ENCODE measurements at regions not wholly inside any gene's neighbourhood (a gene's known extent, or its start where the extent isn't known, plus 50 kb on each side); places are given as distances from the start of the nearest gene placed in this dataset.

DNA sequence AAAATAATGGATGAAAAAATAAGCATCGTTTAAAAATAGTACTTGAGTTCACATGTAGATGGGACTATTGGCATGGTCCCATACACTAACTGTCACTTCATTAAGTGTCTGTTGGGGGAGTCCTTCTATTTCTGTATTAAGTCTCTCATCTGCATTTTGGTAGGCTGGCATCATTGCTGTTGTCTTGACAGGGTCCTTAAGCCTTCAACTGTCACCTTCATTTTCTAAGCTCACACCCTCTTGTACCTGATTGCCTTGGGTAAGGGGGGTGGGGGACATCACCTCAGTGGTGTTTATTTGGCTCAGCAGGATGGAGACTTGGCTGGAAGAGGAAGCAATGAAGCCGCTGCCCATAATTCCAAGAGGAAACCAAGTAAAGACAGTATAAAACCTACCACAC is 202.0 kb upstream of the VEPH1 start:
- H3K27me3 ChIP-seq, result no peaks in the 10 kb centered on the region
- no peaks in the 10 kb centered on the region for H3K4me1 ChIP-seq
- TF ChIP-seq, protein P1, sequence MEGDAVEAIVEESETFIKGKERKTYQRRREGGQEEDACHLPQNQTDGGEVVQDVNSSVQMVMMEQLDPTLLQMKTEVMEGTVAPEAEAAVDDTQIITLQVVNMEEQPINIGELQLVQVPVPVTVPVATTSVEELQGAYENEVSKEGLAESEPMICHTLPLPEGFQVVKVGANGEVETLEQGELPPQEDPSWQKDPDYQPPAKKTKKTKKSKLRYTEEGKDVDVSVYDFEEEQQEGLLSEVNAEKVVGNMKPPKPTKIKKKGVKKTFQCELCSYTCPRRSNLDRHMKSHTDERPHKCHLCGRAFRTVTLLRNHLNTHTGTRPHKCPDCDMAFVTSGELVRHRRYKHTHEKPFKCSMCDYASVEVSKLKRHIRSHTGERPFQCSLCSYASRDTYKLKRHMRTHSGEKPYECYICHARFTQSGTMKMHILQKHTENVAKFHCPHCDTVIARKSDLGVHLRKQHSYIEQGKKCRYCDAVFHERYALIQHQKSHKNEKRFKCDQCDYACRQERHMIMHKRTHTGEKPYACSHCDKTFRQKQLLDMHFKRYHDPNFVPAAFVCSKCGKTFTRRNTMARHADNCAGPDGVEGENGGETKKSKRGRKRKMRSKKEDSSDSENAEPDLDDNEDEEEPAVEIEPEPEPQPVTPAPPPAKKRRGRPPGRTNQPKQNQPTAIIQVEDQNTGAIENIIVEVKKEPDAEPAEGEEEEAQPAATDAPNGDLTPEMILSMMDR (IDR thresholded peaks at IDR 0.05), result no peak
- no peak for TF ChIP-seq POLR2A (IDR thresholded peaks at IDR 0.05)
- no peaks in the 10 kb centered on the region for H3K9me3 ChIP-seq
- H3K4me3 ChIP-seq, result no peak overlapping the region
- no peaks in the 10 kb centered on the region for H3K36me3 ChIP-seq
- no peak overlapping the region for H3K27ac ChIP-seq
- DNase-seq, result no peak

DNA sequence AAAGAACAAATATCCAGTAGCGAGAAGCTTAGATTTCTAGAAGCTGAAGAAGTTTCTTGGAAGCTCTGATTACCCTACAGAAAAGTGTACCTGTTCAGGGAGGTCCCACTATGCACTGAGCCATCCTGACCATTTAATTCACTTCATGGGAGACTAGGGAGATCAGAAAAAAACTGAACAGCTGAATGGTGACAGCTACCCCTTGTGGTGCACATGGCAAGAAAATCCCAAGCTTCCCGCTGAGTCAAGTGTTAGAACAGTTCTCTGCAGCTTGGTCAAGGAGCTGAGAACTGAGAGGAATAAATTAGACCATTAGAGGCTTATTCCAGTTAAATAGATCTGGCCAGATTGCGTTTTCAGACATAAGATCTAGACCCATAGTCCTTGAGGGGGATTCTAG is 197.2 kb upstream of the VEPH1 start:
- Histone ChIP-seq H3K27ac (no peak overlapping the region), H3K9me3 (no peaks in the 10 kb centered on the region), H3K27me3 (no peaks in the 10 kb centered on the region), H3K4me1 (no peaks in the 10 kb centered on the region), H3K36me3 (no peaks in the 10 kb centered on the region), H3K4me3 (no peak overlapping the region)
- DNase-seq, result no peak
- TF ChIP-seq, protein P1 (IDR thresholded peaks at IDR 0.05), result no peak
- TF ChIP-seq POLR2A (IDR thresholded peaks at IDR 0.05), result no peak

DNA sequence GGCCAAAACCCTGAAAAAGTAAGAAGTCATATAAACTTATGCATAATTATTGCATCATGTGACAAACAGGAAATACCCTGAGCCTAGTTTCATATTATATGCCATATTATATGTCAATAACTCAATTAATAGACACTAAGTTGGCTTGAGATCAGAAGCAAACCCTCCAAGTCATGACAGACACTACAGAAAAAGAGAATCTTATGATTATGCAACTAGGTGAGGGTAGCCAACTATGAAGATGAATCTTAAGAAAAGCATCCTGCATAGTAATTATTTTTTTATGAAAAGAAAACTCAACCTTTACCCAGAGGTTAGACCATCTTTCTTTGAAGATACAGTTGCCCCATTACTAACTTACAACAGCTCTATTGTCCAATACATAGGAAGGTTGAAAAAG is 192.4 kb upstream of the VEPH1 start:
- Histone ChIP-seq H3K27me3 (no peaks in the 10 kb centered on the region), H3K4me1 (no peaks in the 10 kb centered on the region), H3K36me3 (no peaks in the 10 kb centered on the region), H3K27ac (no peak overlapping the region), H3K9me3 (no peaks in the 10 kb centered on the region), H3K4me3 (no peak overlapping the region)
- TF ChIP-seq, protein P1 (IDR thresholded peaks at IDR 0.05), result no peak
- no peak for TF ChIP-seq POLR2A (IDR thresholded peaks at IDR 0.05)
- no peak for DNase-seq

DNA sequence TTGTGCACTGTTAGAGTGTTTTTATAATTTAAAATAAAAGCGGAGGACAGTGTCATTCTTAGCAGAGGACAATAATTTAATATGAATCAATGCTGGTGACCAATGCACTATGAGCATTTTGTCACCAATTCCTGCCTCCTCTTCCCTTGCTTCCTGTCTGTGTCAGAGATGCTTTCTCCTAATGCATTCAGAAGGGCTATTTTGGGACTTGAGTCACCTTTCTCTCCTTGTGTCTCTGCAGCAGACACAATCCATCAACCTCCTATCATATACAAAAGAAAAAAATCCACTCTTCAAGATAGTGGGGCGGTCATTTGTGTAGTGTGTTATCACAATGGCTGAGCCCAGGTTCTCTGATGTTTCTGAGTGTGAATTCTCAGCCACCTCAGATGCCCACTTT is 191.9 kb upstream of the VEPH1 start:
- DNase-seq, result no peak
- no peaks in the 10 kb centered on the region for H3K9me3 ChIP-seq
- no peak overlapping the region for H3K4me3 ChIP-seq

DNA sequence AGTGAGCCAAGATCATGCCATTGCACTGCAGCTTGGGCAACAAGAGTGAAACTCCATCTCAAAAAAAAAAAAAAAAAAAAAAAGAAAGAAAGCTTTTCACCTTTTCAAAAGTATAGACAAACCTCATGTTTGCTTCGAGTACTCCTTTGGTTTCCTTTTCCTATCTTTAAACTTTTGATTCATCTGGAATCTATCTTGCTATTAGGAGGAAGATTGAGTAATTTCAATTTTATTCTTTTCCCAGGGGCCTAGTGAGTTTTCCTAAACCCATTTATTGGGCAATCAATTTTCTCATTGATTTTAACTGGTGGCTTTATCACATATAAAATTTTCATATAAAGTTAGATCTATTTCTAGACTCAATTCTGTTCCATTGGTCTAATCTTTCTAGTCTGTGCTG is 190.5 kb upstream of the VEPH1 start:
- no peaks in the 10 kb centered on the region for H3K27me3 ChIP-seq
- H3K9me3 ChIP-seq, result no peaks in the 10 kb centered on the region
- DNase-seq, result no peak
- no peak overlapping the region for H3K4me3 ChIP-seq
- H3K27ac ChIP-seq, result no peak overlapping the region
- H3K4me1 ChIP-seq, result no peaks in the 10 kb centered on the region
- H3K36me3 ChIP-seq, result no peaks in the 10 kb centered on the region
- TF ChIP-seq, protein P1 (IDR thresholded peaks at IDR 0.05), result no peak
- no peak for TF ChIP-seq POLR2A (IDR thresholded peaks at IDR 0.05)

More for the DNA sequence above, 191.9 kb upstream of the VEPH1 start:
- no peaks in the 10 kb centered on the region for H3K36me3 ChIP-seq
- no peaks in the 10 kb centered on the region for H3K27me3 ChIP-seq
- H3K4me1 ChIP-seq, result no peaks in the 10 kb centered on the region
- no peak for TF ChIP-seq POLR2A (IDR thresholded peaks at IDR 0.05)
- TF ChIP-seq, protein P1 (IDR thresholded peaks at IDR 0.05), result no peak
- H3K27ac ChIP-seq, result no peak overlapping the region

DNA sequence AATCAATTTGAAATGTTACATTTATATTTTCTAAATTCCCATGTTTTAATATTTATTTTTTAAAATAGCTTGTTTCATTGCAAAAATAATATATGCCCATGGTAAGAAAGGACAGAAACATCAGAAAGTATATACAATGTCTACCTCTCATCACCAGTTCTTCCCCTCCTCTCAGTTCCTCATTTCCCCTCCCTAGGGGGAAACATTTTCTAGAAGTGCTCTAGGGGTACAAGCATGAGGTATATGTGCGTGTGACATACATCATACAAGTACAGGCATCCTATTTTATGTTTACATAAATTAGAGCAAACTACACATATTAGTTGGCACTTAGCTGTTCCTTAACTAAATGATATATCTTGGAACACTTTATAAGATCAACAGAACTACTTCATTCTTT is 189.3 kb upstream of the VEPH1 start:
- DNase-seq, result no peak
- Histone ChIP-seq H3K36me3 (no peaks in the 10 kb centered on the region), H3K4me3 (no peak overlapping the region), H3K9me3 (no peaks in the 10 kb centered on the region), H3K27me3 (no peaks in the 10 kb centered on the region), H3K4me1 (no peaks in the 10 kb centered on the region), H3K27ac (no peak overlapping the region)
- no peak for TF ChIP-seq POLR2A (IDR thresholded peaks at IDR 0.05)
- TF ChIP-seq, protein P1 (IDR thresholded peaks at IDR 0.05), result no peak

Measured in Peyer's patch (tissue), 4 donors.